Loucy (cell line): ENCODE measurements at regions not wholly inside any gene's neighbourhood (a gene's known extent, or its start where the extent isn't known, plus 50 kb on each side); places are given as distances from the start of the nearest gene placed in this dataset.

Source experiments
- H2AFZ ChIP-seq: fragments of 200-600 bp; sonication (generic); 2 replicates; pipeline ENCODE4 v1.6.0; 2016; ENCODE audit warnings: antibody characterized with exemption, mild to moderate bottlenecking, low read length, moderate library complexity
- H3F3A ChIP-seq: fragments of 200-600 bp; 2 replicates; pipeline ENCODE4 v1.6.0; 2016; ENCODE audit warnings: antibody characterized with exemption, low read depth, mild to moderate bottlenecking
- H3K27me3 ChIP-seq: fragments of 200-600 bp; sonication (generic); 2 replicates; pipeline ENCODE4 v1.6.1; 2014; ENCODE audit warnings: low read length, mild to moderate bottlenecking; ENCODE audit not compliant: insufficient read depth, poor library complexity, severe bottlenecking
- H3K36me3 ChIP-seq: fragments of 200-600 bp; sonication (generic); 2 replicates; pipeline ENCODE4 v1.6.1; 2016; ENCODE audit warnings: low read length; ENCODE audit not compliant: insufficient read depth
- H3K4me1 ChIP-seq: fragments of 200-600 bp; sonication (generic); 2 replicates; pipeline ENCODE4 v1.5.1; 2014; ENCODE audit warnings: low read length, mild to moderate bottlenecking; ENCODE audit not compliant: insufficient read depth, poor library complexity, severe bottlenecking
- H3K4me2 ChIP-seq: fragments of 200-600 bp; sonication (generic); 2 replicates; pipeline ENCODE4 v1.6.0; 2014; ENCODE audit warnings: antibody characterized with exemption, low read length, low read depth, mild to moderate bottlenecking; ENCODE audit not compliant: poor library complexity, severe bottlenecking
- H3K4me3 ChIP-seq: fragments of 200-600 bp; sonication (generic); 2 replicates; pipeline ENCODE4 v1.5.1; 2014; ENCODE audit warnings: low read length, mild to moderate bottlenecking, mixed read lengths; ENCODE audit not compliant: poor library complexity, severe bottlenecking
- H3K79me2 ChIP-seq: fragments of 200-600 bp; sonication (generic); 2 replicates; pipeline ENCODE4 v1.6.1; 2014; ENCODE audit warnings: low read length; ENCODE audit not compliant: insufficient read depth
- H3K9ac ChIP-seq: fragments of 200-600 bp; sonication (generic); 2 replicates; pipeline ENCODE4 v1.6.0; 2014; ENCODE audit warnings: mild to moderate bottlenecking, low read depth, low read length, moderate library complexity; ENCODE audit not compliant: poor library complexity, severe bottlenecking
- H3K9me2 ChIP-seq: fragments of 200-600 bp; sonication (generic); replicated peaks from 2 replicates; pipeline ENCODE4 v1.6.1; 2016; ENCODE audit warnings: low read depth, low read length, mixed read lengths
- H3K9me3 ChIP-seq: fragments of 200-600 bp; sonication (generic); 2 replicates; pipeline ENCODE4 v1.6.1; 2014; ENCODE audit warnings: mild to moderate bottlenecking, antibody characterized with exemption, low read length, low read depth; ENCODE audit not compliant: insufficient read depth
- H4K20me1 ChIP-seq: fragments of 200-600 bp; sonication (generic); 2 replicates; pipeline ENCODE4 v1.6.0; 2014; ENCODE audit warnings: antibody characterized with exemption, low read length, mild to moderate bottlenecking; ENCODE audit not compliant: insufficient read depth, poor library complexity, severe bottlenecking
- CTCF ChIP-seq: fragments of 200-600 bp; sonication (generic); conservative IDR thresholded peaks from 2 replicates; pipeline ENCODE4 v1.5.1; 2014; ENCODE audit warnings: mild to moderate bottlenecking, antibody characterized with exemption, low read length
- EZH2phosphoT487 ChIP-seq: fragments of 200-600 bp; IDR thresholded peaks from 2 replicates; pipeline ENCODE4 v1.6.1; 2018; ENCODE audit warnings: antibody characterized with exemption, mild to moderate bottlenecking, moderate library complexity, borderline replicate concordance

- TF ChIP-seq CTCF (no peak), EZH2phosphoT487 (no peak)
- Histone ChIP-seq H2AFZ (no peak overlapping the region), H3K4me2 (no peak overlapping the region), H3K27me3 (no peaks in the 10 kb centered on the region), H3K36me3 (no peaks in the 10 kb centered on the region), H3F3A (no peaks in the 10 kb centered on the region), H3K9ac (no peak overlapping the region), H4K20me1 (no peaks in the 10 kb centered on the region), H3K79me2 (no peaks in the 10 kb centered on the region), H3K9me2 (no peaks in the 10 kb centered on the region), H3K4me3 (no peak overlapping the region), H3K4me1 (no peaks in the 10 kb centered on the region), H3K9me3 (peaks cover 2% of the 10 kb centered on the region; the same call in 1 of the 2 replicates)
These were observed 713.2 kb downstream of the NOVA1 start for GRCh38 chr14:25884657-25885056.

- Histone ChIP-seq H3K9me2 (no peaks in the 10 kb centered on the region), H3K36me3 (no peaks in the 10 kb centered on the region), H3F3A (no peaks in the 10 kb centered on the region), H3K4me3 (no peak overlapping the region), H3K4me1 (no peaks in the 10 kb centered on the region), H3K9me3 (peaks cover 2% of the 10 kb centered on the region; the same call in 1 of the 2 replicates), H3K27me3 (no peaks in the 10 kb centered on the region), H3K9ac (no peak overlapping the region), H4K20me1 (no peaks in the 10 kb centered on the region), H3K79me2 (no peaks in the 10 kb centered on the region), H3K4me2 (no peak overlapping the region), H2AFZ (no peak overlapping the region)
- TF ChIP-seq EZH2phosphoT487 (no peak), CTCF (no peak)
These were observed 714.9 kb downstream of the NOVA1 start for GRCh38 chr14:25882899-25883298.

- no peaks in the 10 kb centered on the region for H4K20me1 ChIP-seq
- H2AFZ ChIP-seq, result no peak overlapping the region
- no peaks in the 10 kb centered on the region for H3K27me3 ChIP-seq
- no peaks in the 10 kb centered on the region for H3F3A ChIP-seq
- H3K4me1 ChIP-seq, result no peaks in the 10 kb centered on the region
- H3K4me2 ChIP-seq, result no peak overlapping the region
- no peaks in the 10 kb centered on the region for H3K9me3 ChIP-seq
- H3K9ac ChIP-seq, result no peak overlapping the region
- no peaks in the 10 kb centered on the region for H3K36me3 ChIP-seq
- no peaks in the 10 kb centered on the region for H3K79me2 ChIP-seq
- no peak overlapping the region for H3K4me3 ChIP-seq
- no peaks in the 10 kb centered on the region for H3K9me2 ChIP-seq
- no peak for TF ChIP-seq EZH2phosphoT487
- TF ChIP-seq CTCF, result no peak
These were observed 722.4 kb downstream of the NOVA1 start for GRCh38 chr14:25875475-25875874.
